ENCODE measurements at regions not wholly inside any gene's neighbourhood (a gene's known extent, or its start where the extent isn't known, plus 50 kb on each side); places are given as distances from the start of the nearest gene placed in this dataset.

DNA sequence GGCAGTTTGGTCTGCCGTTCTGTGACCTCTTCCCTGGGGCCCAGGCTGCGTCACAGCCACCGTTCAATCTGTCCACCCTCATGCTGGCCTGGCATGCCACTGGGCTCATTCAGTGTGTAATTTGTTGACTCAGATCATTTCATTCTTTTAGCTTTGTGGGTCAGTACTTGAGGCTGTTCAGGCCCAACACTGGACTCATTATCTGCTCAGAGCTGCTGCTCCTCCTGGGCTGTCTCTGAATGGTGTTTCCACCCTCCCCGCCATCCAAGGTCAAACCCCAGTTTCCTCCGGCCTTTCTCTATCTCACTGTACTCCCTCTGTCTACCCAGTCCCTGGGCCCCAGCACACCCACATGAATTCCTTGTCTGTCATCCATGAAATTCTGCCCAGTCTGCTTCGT is 152.4 kb upstream of the NCK2 start:
- DNase-seq: no peak

- DNase-seq: no peak
Observed at GRCh38 chr2:105590780-105591660, 153.7 kb upstream of the NCK2 start.

DNA sequence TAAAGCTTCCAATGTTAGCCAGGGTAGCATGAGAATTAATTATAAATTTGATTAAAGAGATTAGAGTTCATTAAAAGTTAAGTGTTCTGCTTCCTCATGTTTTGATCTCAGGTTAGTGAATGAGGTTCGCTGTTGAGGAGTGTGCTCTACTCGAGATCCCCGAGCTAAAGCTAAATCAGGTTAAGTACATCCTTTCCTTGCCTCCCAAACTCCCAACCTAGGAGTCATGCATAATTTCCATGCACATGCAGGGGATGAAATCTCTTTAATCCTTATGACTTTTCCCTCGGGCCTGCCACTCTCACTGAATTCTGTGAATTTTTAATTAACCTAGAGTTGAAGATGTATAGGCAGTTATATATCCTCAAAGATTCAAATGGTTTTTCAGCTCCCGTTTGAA is 156.1 kb upstream of the NCK2 start:
- DNase-seq: no peak

DNA sequence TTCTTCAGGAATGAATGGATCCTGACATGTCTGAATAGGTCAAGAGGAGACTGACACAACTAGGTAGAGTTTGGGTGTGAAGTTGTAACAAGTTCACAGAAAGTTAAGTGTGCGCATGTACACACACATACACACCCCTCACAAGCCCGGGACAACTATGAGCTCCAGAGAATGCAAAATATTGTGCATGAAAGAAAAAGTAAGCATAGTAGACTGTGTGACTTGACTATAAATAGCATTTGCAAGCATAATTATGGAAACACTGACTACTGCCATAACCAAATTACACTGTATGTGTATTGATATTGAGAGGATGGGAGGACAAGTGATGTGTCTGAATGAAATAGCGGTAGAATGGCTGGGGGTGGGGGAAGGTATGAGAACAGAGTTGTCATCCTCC is 157.1 kb upstream of the NCK2 start:
- DNase-seq: no peak

DNA sequence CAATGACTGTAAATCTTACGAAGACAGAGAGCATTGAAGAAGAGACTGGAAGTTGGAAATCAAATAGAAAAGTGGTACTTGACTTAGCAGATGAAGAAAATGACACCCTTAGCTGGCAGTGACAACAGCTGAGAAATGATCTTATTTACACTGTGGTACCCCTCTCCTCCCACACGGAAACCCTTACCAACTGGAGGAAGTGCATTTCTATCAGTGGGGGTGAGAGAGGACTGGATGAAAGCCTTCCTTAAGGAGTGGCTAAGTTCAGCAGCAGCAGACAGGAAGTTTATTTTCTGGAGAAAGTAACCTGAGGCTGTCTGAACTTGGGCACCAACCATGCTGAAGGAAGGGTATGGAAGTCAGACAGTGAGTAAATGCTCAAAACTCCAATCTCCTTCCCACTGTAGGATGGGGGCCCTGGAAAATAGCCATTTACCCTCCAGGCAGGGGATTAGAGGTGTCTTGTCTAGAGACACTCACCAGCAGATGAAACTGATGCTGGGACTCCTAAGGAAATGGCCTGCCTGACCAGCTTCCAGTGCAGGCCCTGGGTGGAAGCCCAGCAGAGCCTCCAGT is 160.2 kb upstream of the NCK2 start:
- DNase-seq: peak; percentile 29

DNA sequence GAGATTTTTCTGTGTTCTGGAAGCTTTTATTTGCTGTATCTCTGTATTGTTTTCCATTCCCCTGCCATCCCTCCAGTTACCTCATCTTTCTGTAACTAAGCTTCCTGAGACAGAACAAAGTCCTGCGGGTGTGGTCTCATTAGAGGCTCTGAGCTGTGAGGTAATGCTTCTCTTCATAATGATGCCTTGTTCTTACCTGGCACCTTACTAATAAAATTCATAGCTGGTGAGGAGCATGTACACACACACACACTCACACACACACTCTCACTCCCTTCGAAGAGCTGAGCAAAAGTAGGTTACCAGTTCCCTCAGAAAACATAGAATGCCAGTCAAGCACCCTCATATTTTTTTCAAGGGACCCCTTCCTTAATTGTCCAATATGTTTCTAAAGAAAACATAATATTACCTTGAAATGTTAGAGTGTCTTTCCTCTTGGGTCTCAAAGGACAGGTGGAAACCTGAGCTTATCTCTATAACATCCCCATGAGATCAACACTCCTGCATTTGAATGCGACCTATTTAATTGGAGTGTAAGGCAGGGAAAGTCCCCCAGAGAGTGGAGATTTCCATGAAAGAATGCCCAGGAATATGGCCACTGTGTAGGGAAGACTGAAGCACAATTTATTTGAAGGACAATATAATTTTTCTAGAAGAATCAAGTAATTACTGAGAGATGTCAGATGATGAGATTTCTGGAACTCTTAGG is 161.6 kb upstream of the NCK2 start:
- no peak for DNase-seq

DNA sequence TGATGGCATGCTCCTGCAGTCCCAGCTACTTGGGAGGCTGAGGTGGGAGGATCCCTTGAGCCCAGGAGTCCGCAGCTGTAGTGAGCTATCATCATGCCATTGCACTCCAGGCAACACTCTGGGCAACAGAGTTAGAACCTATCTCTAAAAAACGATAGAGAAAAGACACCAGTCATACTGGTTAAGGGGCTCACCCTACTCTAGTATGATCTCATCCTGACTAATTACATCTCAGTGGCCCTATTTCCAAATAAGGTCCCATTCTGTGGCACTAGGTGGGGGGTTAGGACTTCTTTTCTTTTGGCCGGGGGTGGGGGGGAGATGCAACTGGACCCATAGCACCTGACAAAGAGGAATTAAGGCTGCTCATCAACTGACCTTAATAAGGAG is 163.2 kb upstream of the NCK2 start:
- DNase-seq: no peak

DNA sequence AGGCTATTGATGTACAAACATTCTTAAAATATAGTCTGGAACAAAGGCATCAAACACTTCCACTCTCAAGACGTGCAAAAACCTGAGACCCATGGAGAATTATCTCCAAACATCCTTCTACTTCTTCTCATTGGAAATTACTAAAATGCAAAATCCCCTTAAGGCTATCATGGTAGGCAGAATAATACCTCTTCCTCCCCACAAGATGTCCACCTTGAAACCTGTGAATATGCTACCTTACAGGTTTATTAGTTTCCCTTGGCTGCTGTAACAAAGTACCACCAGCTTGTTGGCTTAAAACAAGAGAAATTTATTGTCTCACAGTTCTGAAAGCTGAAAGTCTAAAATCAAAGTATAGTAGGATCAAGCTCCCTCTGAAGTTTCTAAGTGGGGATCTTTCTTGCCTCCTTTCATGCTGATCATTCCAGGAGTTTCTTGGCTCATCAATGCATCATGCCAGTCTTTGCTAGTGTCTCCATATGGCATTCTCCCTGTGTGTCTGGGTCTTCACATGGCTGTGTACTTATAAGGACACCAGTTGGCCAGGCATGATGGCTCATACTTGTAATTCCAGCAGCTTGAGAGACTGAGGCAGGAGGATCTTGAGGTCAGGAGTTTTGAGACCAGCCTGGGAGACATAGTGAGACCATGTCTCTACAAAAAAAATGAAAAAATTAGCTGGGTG is 163.7 kb upstream of the NCK2 start:
- DNase-seq: no peak

GRCh38 chr2:105580216-105580615 is 164.5 kb upstream of the NCK2 start:
- no peak for DNase-seq

DNA sequence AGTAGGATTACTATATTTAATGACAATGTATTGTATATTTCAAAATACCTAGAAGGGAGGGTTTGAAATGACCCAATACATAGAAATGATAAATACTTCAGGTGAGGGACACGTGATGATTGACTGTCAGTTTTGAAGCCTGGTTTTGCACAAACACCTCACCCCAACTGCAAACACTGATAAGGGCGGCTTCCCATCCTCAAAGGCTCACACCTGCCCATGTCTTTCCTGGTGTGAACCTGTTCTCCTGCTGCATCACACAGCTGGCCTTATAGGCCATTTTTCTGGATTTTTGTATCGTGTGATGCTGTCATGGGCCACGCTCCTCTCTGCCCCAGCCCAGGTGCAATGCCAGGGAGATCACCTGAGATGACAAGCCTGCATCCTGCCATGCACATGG is 166.5 kb upstream of the NCK2 start:
- no peak for DNase-seq

- no peak for DNase-seq
Observed at GRCh38 chr2:105577762-105578161, 166.9 kb upstream of the NCK2 start.

DNA sequence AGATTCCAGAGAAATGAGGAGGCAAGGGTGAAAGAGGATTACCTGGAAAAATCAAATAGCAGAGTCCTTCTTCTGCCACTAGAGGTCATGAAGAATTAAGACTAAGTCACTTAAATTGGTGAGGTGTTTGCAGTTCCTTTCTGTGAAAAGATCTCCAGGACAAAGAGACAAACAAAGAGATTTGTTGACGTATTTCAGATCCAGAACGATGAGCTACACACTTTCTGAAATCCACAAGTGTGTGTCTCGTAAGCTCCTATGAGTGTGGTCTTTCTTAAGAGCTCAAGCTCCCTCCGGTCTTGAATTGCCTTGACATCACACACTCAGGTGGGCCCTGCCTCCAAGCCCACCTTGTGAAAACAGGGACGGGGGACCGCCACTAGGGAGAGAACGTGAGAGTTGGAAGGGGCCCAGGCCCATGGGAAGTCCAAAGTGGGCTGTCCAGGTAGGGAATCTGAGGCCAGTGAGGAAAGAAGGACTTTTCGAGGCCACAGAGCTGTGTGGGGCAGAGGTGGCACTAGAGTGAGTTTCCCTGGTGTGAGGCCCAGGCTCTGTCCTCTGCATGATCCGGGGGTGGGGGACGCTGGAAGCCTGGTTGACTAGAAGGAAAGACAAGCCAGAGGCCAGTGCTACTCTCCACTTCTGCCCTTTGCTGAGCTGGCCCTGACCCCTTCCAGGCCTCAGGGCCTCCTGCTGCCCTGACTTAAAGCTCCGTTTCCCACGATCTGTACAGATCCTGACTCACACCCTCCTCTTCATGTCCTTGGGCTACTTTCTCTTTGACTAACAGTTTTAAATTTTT is 168.1 kb upstream of the NCK2 start:
- DNase-seq: peak; percentile 81

- DNase-seq: no peak
Observed at GRCh38 chr2:105576050-105576439, 168.7 kb upstream of the NCK2 start.

GRCh38 chr2:105575499-105576025 is 169.2 kb upstream of the NCK2 start:
- DNase-seq: peak; percentile 67

DNA sequence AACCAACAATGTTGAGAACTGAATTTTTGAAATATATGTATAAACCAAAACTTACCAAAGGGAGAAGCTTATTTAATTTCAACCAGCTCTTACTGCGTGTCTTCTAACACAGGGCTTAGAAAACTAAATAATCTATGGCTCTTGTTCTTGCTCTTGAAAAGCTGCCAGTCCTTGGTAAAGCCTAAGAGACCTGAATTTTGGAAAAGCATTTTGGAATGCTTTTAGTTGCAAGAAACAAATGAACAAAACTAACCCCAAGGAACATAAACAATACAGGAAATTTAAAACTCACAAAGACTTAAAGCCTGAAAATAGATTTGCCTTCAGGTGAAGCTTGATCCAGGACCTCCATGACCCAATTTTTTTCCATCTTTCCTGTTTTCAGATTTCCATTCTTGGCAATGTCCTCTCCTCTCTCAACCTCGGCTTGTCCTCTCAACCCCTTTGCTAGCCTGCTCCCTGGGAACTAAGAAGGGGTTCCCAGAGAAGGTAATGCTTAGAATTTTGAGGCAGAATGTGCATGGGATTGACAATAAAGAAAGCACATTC is 169.8 kb upstream of the NCK2 start:
- no peak for DNase-seq

DNA sequence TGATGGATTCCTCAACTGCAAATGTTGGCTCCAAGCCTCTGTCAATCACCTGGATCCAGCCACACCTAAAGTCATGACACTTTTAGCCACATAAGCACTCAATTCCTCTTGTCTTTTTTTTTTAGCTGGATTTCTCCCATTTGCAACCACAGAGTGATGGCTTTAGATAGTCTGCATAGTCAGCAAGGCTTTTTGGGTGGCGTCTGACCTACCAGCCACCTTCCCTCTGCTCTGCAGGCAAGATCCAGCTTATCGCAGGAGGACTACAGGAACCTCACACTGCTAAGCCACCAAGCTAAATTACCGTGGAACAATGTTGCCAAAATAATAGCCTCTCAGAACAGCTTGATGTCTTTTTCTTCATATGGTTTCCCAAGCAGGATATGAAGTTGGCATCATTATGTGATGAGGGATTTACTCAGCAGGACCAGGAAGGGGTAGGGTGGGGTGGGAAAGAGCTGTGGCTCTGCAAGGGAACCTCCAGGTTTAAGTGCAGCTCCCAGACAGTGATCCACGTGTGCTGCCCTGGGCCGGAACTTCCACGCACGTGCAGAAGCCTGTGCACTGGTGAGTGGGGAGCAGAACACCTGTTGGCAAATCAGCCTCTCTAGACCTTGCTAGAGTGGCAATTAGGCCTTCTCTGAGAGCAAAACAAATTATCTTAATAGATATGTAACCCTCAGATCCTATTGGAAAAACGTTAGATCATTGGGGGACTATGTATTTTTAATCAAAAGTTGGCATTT is 170.6 kb upstream of the NCK2 start:
- DNase-seq: peak; percentile 61

GRCh38 chr2:105573490-105573889 is 171.2 kb upstream of the NCK2 start:
- peak; percentile 65 for DNase-seq

DNA sequence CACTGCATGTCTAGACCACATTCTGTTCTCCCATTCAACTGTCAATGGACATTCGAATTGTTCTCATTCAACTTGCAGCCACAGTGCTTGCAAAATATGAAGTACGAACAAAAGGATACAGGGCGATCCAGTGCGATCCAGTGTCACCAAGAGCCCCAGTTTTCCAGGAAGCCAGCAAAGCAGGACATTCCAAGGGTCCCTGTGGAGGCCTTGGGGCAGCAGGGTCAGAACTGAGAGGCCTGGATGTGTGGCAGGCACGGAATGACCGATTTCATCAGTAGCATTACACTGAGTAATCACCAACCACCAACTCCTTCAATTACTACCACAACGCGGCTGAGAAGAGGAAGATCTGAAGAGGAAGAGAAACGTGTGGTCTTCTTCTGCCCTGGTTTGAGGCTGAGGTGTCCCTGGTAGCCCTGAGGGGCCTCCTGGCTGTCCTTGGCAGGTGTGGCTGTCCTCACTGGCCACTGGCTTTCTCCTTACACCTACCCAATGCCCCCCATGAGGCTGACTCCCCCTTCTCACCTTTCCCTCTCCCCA is 172.7 kb upstream of the FHL2 start:
- DNase-seq: peak; percentile 57

DNA sequence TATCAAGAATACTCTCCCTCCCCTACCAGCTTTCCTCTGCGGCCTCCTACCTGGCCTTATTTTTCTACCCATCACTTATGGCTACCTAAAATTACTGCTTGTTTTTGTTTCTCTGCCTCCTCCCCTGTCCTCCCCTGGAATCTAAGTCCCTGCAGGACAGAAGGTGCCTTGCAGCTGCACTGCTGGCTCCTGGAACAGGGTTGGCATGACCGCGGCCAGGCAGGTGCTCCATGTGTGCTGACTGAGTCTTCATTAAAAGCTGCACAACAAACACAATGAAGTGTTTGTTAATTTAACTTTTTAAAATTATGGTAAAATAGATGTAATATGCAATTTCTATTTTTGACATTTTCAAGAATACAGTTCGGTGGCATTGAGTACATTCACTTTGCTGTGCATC is 171.9 kb upstream of the FHL2 start:
- no peak for DNase-seq

DNA sequence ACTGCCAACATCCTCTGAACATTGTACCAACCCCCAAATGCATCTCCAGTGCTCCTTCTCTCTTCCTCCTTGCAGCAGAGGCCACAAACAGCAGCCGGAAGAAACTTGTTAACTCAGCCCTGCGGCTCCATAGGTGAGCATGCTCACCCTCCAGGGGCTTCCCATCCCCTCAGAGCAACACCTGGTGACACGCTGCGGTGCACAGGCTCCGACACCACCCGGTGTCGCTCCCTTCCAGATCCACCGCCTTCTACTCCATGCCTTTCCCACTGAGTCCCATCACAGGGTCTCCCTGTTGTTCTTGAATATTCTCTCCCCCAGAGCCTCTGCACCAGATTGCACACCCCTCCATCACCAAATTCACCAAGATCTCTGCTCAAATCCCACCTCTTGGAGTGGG is 171.5 kb upstream of the FHL2 start:
- no peak for DNase-seq

GRCh38 chr2:105569606-105570005 is 170.8 kb upstream of the FHL2 start:
- no peak for DNase-seq
